DND-41 (cell line): ENCODE measurements at regions not wholly inside any gene's neighbourhood (a gene's known extent, or its start where the extent isn't known, plus 50 kb on each side); places are given as distances from the start of the nearest gene placed in this dataset.
A peak's percentile ranks its signal among the peaks of the same experiment; 100 is the strongest.
"Not testable (repeated sequence)": the region's sequence is repeated elsewhere in the genome, so short reads cannot be mapped to it uniquely, and the experiment has no call there.

Source experiments
- ATAC-seq: fragments of 200-7000 bp; cut with Tn5 transposase; 3 replicates; pipeline ENCODE4 v1.9.1; 2021; ENCODE audit warnings: low read depth; ENCODE audit not compliant: insufficient read depth
- DNase-seq: peaks from one replicate; pipeline ENCODE4 v3.0.0-alpha.2; 2020
- H2AFZ ChIP-seq: 2 replicates; pipeline ENCODE4 v1.6.0; 2012; ENCODE audit warnings: low read depth, low read length
- H3K27ac ChIP-seq: 2 replicates; pipeline ENCODE4 v1.5.1; 2012; ENCODE audit warnings: low read length, inconsistent platforms
- H3K27me3 ChIP-seq: fragments of 200-600 bp; sonication (generic); 2 replicates; pipeline ENCODE4 v1.6.0; 2012; ENCODE audit warnings: low read length, mild to moderate bottlenecking, inconsistent platforms; ENCODE audit not compliant: insufficient read depth, poor library complexity
- H3K36me3 ChIP-seq: 2 replicates; pipeline ENCODE4 v1.5.1; 2012; ENCODE audit warnings: low read length, inconsistent platforms; ENCODE audit not compliant: insufficient read depth
- H3K4me1 ChIP-seq: 2 replicates; pipeline ENCODE4 v1.5.1; 2012; ENCODE audit warnings: mild to moderate bottlenecking, low read length; ENCODE audit not compliant: insufficient read depth
- H3K4me2 ChIP-seq: 2 replicates; pipeline ENCODE4 v1.6.0; 2012; ENCODE audit warnings: mild to moderate bottlenecking, moderate library complexity, low read length, inconsistent platforms; ENCODE audit not compliant: insufficient read depth
- H3K4me3 ChIP-seq, 2 experiments: fragments of 200-600 bp in 1 of 2; shearing (Covaris generic) in 1 of 2; 2 replicates each; pipeline ENCODE4 v1.5.1; 2012 to 2016; ENCODE audit warnings: inconsistent platforms in 2 of 2, low read length in 2 of 2, mild to moderate bottlenecking in 2 of 2, low read depth in 1 of 2, moderate library complexity in 1 of 2
- H3K79me2 ChIP-seq: 2 replicates; pipeline ENCODE4 v1.6.0; 2012; ENCODE audit warnings: low read length, inconsistent platforms; ENCODE audit not compliant: insufficient read depth
- H3K9ac ChIP-seq: 2 replicates; pipeline ENCODE4 v1.6.0; 2012; ENCODE audit warnings: low read depth, mild to moderate bottlenecking, inconsistent platforms, low read length, moderate library complexity
- H3K9me3 ChIP-seq: 2 replicates; pipeline ENCODE4 v1.5.1; 2012; ENCODE audit warnings: low read length, moderate library complexity, mild to moderate bottlenecking, inconsistent platforms; ENCODE audit not compliant: insufficient read depth, severe bottlenecking
- H4K20me1 ChIP-seq: 2 replicates; pipeline ENCODE4 v1.6.0; 2012; ENCODE audit warnings: low read length; ENCODE audit not compliant: insufficient read depth
- EZH2 ChIP-seq: IDR thresholded peaks from 3 replicates; pipeline ENCODE4 v1.6.1; 2012; ENCODE audit warnings: borderline replicate concordance, low read depth, mild to moderate bottlenecking, moderate library complexity, low read length, inconsistent platforms; ENCODE audit not compliant: severe bottlenecking
- TF ChIP-seq, protein P1 (sequence below): IDR thresholded peaks from 2 replicates; pipeline ENCODE4 v1.5.1; 2012; ENCODE audit warnings: borderline replicate concordance, low read length, moderate library complexity, mild to moderate bottlenecking; ENCODE audit not compliant: poor library complexity, severe bottlenecking; ENCODE audit errors: extremely low read depth

DNA sequence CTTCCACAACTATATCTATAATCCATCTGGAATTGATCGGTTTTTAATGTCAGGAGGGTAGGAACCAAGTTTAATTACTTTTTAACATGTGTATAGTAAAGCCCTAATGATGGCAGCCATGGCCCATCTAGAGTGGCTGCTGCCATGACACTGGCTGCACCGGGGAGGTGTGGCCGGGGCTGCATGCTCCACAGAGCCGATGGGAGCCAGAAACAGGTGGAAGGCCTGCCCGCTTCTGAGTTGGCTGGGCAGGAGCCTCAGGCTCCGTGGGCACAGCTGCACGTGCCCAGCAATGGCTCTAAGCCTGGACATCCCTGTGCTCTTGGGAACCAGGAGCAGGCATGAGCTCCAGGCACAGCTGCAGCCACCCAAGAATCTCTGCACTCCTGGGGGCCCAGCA lies 73.0 kb downstream of the GBP6 start:
- no peak for ATAC-seq
- H4K20me1 ChIP-seq, result no peaks in the 10 kb centered on the region
- H3K9me3 ChIP-seq, result peaks cover 23% of the 10 kb centered on the region

DNA sequence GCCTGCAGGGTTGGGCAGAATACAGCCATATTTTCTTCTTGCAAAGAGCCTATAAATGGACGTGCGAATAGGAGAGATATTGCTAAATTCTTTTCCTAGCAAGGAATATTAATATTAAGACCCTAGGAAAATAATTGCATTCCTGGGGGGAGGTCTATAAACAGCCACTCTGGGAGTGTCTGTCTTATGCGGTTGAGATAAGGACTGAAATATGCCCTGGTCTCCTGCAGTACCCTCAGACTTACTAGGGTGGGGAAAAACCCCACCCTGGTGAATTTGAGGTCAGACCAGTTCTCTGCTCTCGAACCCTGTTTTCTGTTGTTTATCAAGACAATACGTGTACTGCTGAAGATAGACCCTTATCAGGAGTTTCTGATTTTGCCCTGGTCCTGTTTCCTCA lies 74.4 kb downstream of the GBP6 start:
- H3K27ac ChIP-seq, result not testable (repeated sequence)

More for the DNA sequence above, 73.0 kb downstream of the GBP6 start:
- H3K27me3 ChIP-seq, result no peaks in the 10 kb centered on the region
- no peak overlapping the region for H3K4me3 ChIP-seq
- no peak overlapping the region for H2AFZ ChIP-seq
- no peaks in the 10 kb centered on the region for H3K36me3 ChIP-seq
- no peak for TF ChIP-seq EZH2
- TF ChIP-seq, protein P1, sequence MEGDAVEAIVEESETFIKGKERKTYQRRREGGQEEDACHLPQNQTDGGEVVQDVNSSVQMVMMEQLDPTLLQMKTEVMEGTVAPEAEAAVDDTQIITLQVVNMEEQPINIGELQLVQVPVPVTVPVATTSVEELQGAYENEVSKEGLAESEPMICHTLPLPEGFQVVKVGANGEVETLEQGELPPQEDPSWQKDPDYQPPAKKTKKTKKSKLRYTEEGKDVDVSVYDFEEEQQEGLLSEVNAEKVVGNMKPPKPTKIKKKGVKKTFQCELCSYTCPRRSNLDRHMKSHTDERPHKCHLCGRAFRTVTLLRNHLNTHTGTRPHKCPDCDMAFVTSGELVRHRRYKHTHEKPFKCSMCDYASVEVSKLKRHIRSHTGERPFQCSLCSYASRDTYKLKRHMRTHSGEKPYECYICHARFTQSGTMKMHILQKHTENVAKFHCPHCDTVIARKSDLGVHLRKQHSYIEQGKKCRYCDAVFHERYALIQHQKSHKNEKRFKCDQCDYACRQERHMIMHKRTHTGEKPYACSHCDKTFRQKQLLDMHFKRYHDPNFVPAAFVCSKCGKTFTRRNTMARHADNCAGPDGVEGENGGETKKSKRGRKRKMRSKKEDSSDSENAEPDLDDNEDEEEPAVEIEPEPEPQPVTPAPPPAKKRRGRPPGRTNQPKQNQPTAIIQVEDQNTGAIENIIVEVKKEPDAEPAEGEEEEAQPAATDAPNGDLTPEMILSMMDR, result no peak
- no peaks in the 10 kb centered on the region for H3K4me1 ChIP-seq
- no peak overlapping the region for H3K9ac ChIP-seq
- no peak overlapping the region for H3K4me2 ChIP-seq
- H3K27ac ChIP-seq, result no peak overlapping the region
- no peak for DNase-seq
- H3K79me2 ChIP-seq, result no peaks in the 10 kb centered on the region

DNA sequence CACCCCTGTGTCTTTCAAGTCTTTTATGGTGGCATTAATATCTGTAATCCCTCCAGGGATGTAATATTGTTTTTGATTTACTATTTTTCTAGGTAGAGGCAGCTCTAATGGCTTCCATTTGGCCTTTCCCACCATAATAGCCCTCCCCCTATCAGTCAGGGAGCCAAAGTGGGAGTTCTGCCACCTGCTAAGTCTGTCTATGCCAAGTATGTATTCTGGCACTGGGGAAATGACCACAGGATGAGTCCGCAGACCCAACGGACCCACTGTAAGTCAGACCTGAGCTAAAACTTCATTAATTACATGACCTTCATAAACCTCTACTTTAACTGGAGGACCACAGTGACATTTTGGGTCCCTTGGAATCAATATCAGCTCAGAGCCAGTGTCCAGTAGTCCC lies 77.1 kb downstream of the GBP6 start:
- H3K27ac ChIP-seq, result no peak overlapping the region
- ATAC-seq, result no peak
- no peak overlapping the region for H2AFZ ChIP-seq
- peaks cover 23% of the 10 kb centered on the region for H3K9me3 ChIP-seq
- no peaks in the 10 kb centered on the region for H3K27me3 ChIP-seq
- no peaks in the 10 kb centered on the region for H3K79me2 ChIP-seq
- no peak for DNase-seq
- H3K4me2 ChIP-seq, result no peak overlapping the region
- H4K20me1 ChIP-seq, result no peaks in the 10 kb centered on the region
- no peaks in the 10 kb centered on the region for H3K36me3 ChIP-seq
- H3K4me1 ChIP-seq, result no peaks in the 10 kb centered on the region
- no peak overlapping the region for H3K4me3 ChIP-seq
- H3K9ac ChIP-seq, result no peak overlapping the region
- TF ChIP-seq EZH2, result no peak
- TF ChIP-seq, protein P1, result no peak

More for the DNA sequence above, 74.4 kb downstream of the GBP6 start:
- H3K36me3 ChIP-seq, H2AFZ ChIP-seq, H3K27me3 ChIP-seq, ATAC-seq, H3K4me1 ChIP-seq, H3K4me2 ChIP-seq, H3K79me2 ChIP-seq, H4K20me1 ChIP-seq, H3K9ac ChIP-seq, H3K4me3 ChIP-seq: not testable (repeated sequence)
- peaks cover 23% of the 10 kb centered on the region for H3K9me3 ChIP-seq
- peak; percentile 9 for DNase-seq

DNA sequence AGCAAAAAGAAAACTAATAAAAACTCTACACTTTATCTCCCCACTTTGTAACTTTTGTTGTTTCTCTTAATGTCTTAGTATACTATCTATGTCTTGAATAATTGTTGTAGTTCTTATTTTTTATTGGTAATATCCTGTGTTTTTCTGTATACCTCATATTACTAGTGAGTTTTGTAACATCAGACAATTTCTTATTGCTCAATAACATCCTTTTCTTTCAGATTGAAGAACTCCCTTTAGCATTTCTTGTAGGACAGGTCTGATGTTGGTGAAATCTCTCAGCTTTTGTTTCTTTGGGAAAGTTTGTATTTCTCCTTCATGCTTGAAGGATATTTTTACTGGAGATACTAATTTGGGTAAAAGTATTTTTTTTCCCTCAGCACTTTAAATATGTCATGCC lies 79.8 kb upstream of the LRRC8B start:
- no peak overlapping the region for H3K4me3 ChIP-seq
- no peak for DNase-seq

More for the DNA sequence above, 79.8 kb upstream of the LRRC8B start:
- no peak overlapping the region for H3K9ac ChIP-seq
- no peak overlapping the region for H3K4me2 ChIP-seq
- no peak for ATAC-seq
- H4K20me1 ChIP-seq, result no peaks in the 10 kb centered on the region
- H3K27me3 ChIP-seq, result no peaks in the 10 kb centered on the region
- H3K36me3 ChIP-seq, result no peaks in the 10 kb centered on the region
- H3K27ac ChIP-seq, result no peak overlapping the region
- no peaks in the 10 kb centered on the region for H3K79me2 ChIP-seq
- TF ChIP-seq, protein P1, result no peak
- no peak for TF ChIP-seq EZH2
- peaks cover 3% of the 10 kb centered on the region for H3K9me3 ChIP-seq
- no peaks in the 10 kb centered on the region for H3K4me1 ChIP-seq
- no peak overlapping the region for H2AFZ ChIP-seq
